DMS 273 treated with DMSO at 0.1 percent for 48 hours (cell line): ENCODE measurements at regions not wholly inside any gene's neighbourhood (a gene's known extent, or its start where the extent isn't known, plus 50 kb on each side); places are given as distances from the start of the nearest gene placed in this dataset.

Experiments
- DNase-seq: peaks from one replicate; lab custom pipeline; 2025; lab: John Stamatoyannopoulos, UW

DNA sequence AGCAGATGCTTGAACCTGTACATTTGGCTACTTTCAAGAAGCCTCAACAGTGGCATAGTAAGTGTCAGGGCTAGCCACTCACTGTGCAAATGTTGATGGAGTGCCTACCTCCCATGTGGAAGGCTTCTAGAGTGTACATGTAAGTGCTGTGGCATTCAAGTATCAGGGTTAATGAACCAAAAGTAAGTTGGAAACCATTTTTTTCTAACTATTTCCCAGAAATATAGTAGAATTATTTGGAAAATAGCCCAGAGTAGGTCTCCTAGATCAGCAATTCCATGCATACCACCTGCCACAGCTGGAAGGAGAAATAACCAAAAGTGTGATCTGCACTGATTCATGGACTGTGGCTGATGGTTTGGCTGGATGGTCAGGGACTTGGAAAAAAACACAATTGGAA is 53.3 kb downstream of the FOXD1 start:
- no peak for DNase-seq

DNA sequence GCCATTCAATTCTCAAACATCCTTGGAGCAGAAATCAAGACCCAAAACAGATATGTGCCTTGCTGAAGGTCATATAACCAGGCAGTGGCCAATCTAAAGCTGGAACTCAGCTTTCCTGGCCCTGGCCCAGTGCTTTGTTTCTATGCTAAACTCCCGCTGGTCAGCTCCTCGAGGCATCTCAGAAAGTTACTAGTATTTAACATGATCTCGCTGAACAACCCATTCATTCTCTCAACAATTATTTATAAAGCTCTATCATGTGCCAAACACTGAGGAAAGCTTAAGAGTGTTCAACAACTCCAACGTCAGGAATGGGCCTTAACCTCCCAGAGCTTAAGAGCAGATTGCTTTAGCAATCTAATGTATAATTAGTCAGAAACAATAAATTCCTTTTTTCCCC is 54.0 kb downstream of the FOXD1 start:
- DNase-seq, result no peak

- peak; percentile 65 for DNase-seq
These were observed 54.7 kb downstream of the FOXD1 start for GRCh38 chr5:73393611-73394489.

GRCh38 chr5:73392775-73393174 is 55.8 kb downstream of the FOXD1 start:
- DNase-seq, result no peak

DNA sequence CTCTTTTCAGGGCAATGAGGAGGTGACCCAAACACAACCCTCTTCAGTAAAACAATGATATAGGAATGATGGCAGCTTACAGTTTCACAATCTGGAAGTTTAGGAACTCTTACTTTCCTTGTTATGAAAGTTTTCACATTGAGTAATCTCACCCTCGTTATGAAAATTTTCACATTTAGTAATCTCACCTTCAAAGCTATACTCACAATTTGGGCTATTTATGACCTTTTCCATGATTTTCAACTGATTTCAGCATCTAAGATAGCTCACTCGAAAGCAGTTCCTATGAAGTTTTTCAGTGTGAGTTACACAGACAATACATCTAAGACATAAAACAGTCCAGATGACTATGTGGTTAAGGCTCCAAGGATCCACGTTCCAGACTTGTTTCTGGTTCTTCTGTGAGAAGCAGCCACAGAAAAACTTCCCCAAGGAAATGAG is 57.1 kb downstream of the FOXD1 start:
- DNase-seq, result no peak

- DNase-seq, result no peak
These were observed 57.6 kb downstream of the FOXD1 start for GRCh38 chr5:73390972-73391371.

DNA sequence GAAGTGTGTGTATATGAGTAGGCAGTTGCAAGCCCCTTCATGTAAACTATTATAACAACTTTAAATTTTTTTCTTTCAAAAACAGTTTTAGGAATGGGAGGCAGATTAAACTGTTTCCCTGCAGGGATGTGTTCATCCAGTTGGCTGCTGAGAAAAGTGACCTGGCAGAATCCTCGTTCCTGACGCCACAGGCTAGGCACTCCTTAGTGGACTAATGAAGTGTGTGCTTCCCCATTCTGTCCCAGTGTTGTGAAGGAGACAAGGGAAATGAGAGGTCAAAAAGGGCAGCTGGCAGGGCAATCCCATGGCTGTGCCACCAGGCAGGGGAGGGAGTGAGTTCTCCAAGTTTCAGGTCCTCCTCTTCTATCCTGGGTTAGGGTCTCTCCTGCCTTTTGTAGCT is 59.8 kb downstream of the FOXD1 start:
- DNase-seq, result no peak

- no peak for DNase-seq
These were observed 60.3 kb downstream of the FOXD1 start for GRCh38 chr5:73388306-73388684.

- no peak for DNase-seq
These were observed 60.8 kb downstream of the FOXD1 start for GRCh38 chr5:73387601-73388305.

DNA sequence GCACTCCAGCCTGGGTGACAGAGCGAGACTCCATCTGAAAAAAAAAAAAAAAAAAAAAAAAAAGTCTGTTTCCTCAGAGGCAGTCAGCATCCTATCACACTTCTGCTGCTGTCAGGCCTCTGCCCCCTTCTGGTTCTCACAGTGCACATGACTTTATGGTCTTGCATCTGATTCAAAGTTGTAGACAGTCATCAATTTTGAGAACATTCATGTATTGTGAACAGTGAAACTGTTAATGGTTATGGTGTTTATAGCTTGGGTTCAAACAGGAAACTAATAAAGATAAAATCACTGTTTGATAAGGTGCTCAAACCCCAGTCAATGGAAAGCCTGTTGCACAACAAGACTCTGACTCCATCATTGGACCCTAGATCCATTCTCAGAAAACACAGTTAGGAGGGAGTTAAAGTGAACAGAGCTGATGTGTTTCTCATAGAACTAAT is 61.4 kb downstream of the FOXD1 start:
- no peak for DNase-seq

- no peak for DNase-seq
These were observed 63.7 kb downstream of the FOXD1 start for GRCh38 chr5:73384861-73385260.

DNA sequence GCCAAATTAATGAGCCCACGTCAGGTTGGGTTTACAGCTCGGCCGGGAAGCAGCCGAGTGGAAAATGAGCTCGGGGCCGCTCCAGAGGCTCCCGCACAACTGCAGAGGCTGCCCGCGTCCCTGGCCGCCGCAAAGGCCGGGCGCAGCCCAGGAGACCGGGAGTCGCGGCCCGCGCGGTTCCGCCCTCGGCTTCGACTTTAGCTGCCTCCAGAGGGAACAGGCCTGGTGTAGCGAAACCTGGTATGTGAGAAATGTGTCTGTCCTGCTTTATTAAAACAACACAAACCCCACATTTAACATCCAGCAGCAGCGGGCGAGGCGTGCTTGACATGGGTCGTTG is 66.2 kb downstream of the FOXD1 start:
- no peak for DNase-seq

DNA sequence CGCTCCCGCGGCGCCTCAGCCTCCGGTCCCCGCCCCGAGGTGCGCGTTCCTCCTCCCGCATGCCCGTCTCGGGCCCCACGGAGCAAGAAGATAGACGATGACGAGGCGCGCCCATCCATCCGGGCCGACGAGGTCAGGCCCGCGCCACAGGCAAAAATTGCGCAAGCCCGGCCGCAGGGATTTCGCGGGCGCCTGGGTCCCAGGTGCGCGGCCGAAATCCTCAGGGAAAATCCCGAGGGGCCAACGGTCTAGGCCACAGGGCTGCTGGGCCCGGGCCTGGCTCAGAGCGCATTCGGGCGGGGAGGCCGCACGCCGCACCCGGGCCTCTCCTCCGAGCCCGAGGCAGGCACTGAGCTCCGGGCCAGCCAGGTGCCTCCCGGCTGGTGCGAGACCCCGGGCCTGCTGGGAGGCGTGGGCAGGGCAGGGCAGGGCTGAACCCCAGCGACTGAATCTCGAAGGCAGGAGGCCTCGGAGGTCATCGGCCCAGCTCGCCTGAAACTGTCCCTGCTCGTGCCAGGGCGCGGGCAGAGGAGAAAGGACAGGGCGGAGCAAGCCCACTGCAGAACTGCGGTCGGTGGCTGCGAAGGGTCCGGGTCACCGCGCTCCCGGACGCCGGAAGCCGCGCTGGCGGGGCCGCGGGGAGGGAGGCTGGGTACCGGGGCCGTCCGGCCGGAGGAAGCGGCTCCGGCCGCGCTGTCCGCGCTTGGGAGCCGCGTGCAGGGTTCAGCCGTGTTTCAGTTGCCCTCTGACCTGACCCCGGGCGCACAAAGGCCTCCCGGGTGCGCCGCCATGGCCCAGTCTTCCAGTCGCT is 66.8 kb downstream of the FOXD1 start:
- no peak for DNase-seq

- no peak for DNase-seq
These were observed 67.6 kb downstream of the FOXD1 start for GRCh38 chr5:73380710-73381589.

DNA sequence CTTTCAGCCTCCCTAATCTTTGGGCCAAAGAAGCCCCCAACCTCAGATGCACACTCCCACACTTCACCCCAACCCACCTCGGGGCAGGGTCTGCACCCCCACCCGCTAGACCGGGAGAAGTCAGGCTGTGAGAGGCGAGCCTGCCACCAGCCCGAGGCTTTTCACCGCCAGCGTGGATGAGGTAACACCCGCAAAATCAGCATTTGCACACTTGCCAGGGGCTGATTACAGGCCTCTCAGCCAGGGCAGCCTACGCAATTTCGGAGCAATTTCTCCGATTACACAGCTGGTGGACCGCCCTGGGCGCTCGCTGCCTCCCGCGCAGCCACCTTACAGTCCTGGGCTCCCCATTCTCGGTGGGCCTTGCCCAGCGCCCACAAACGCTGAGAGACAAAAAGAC is 68.5 kb downstream of the FOXD1 start:
- DNase-seq, result no peak

DNA sequence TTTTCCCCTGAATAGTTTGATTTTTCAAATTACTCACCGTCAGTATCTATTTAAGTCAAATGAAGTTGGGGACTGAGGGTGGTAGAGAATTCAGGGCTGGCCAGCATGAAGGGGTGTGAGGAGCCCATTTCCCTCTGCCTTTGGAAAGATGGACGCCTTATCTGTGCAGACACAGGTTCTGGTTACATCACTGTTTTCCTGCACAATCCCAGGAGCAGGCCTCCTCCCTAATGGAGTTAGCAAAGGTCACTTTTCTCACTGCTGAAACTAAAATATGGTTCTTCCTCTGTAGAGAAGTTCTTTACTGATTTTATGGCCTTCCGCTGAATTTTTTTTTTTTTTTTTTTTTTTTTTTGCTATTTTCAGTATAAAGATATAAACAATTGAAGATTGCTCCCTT is 69.1 kb downstream of the FOXD1 start:
- DNase-seq, result no peak

DNA sequence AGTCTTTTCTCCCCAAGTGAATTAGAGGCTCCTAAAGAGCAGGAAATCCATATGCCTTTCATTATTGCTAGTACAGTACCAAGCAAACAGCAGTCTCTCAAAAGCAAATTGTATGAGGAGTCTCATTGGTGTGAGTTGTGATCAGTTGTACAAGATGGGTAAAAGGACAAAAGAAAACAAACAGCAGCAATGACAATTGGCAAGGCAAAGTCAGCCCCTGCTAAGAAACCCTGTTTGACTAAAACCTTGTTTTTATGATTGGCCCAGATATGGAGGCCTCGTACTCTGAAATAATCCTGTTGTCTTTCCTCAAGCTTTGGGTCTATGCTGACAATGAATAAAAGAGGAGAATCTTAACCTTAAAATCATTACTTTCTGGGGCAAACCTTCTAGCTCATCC is 69.8 kb downstream of the FOXD1 start:
- DNase-seq, result no peak

GRCh38 chr5:73378070-73378469 is 70.5 kb downstream of the FOXD1 start:
- no peak for DNase-seq

DNA sequence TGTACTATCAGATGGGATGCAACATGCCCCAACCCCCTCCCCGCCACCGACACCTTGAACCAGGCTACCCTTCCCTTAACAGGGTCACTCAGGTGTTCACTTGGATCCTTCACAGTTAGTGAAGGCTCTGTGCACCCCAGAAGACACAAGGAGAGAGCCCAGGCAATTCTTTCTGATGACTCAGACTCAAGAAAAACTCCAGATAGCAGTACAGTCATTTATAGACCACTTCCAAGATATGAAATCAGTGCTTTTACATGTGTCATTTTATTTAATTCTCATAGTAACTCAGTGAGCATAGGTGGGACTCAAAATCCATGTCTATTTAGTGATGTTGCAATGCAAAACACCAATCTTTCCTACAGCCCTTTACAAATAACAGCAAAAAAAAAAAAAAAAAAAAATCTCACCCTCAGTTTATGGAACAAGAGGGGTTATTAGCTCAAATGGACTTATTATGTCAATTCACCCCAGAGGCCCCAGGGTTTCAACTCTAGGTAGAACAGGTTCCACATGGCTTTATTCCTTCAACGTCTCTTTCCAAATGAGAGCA is 71.9 kb downstream of the FOXD1 start:
- DNase-seq, result no peak

DNA sequence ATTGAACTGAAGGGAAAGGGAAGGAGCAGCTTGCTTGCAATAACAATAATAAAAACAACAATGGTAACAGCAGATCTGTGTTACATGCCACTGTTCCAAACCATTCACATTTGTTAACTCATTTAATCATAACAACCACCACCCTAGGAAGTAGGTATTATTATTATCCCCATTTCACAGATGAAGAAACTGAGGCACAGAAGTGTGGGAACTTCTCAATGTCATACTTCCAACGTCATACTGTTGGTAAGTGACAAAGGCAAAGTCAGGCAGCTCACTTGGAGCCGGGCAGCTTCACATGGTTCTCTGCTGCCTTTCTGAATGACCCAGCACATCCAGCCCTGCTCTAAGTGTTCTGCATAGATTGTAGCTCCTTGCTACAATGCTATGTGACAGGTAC is 72.6 kb downstream of the FOXD1 start:
- DNase-seq, result no peak

DNA sequence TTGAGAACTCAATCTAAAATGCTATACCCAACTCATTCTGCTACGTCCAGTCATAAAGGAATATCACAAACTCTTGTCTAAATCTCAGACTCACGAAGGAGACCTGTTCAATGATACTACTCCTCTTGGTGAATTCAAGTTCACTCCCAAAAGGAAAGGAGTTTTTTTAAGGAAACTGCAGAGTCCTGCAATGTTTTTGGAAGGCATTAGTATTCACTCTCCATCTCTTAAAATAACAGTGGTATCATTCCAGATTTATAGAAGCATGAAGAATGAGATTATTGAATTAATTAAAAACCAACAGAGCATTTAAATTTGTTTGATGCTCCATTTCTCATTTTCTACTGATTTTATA is 73.4 kb downstream of the FOXD1 start:
- DNase-seq, result no peak
